ENCODE measurements at regions not wholly inside any gene's neighbourhood (a gene's known extent, or its start where the extent isn't known, plus 50 kb on each side); places are given as distances from the start of the nearest gene placed in this dataset.

GRCh38 chr13:60869941-60870613, 473.1 kb downstream of the TDRD3 start:
- peaks cover 20% of the 10 kb centered on the region for H3K9me3 Mint-ChIP-seq

GRCh38 chr13:60869225-60869624, 472.2 kb downstream of the TDRD3 start:
- peaks cover 26% of the 10 kb centered on the region for H3K9me3 Mint-ChIP-seq
- no peaks in the 10 kb centered on the region for H3K36me3 Mint-ChIP-seq (ENCODE audit: low read depth)
- CTCF ChIA-PET: no interaction called here
- no peak overlapping the region for H3K27ac Mint-ChIP-seq
- POLR2A ChIA-PET: no interaction called here
- ATAC-seq: no peak
- TF ChIP-seq, protein P1, sequence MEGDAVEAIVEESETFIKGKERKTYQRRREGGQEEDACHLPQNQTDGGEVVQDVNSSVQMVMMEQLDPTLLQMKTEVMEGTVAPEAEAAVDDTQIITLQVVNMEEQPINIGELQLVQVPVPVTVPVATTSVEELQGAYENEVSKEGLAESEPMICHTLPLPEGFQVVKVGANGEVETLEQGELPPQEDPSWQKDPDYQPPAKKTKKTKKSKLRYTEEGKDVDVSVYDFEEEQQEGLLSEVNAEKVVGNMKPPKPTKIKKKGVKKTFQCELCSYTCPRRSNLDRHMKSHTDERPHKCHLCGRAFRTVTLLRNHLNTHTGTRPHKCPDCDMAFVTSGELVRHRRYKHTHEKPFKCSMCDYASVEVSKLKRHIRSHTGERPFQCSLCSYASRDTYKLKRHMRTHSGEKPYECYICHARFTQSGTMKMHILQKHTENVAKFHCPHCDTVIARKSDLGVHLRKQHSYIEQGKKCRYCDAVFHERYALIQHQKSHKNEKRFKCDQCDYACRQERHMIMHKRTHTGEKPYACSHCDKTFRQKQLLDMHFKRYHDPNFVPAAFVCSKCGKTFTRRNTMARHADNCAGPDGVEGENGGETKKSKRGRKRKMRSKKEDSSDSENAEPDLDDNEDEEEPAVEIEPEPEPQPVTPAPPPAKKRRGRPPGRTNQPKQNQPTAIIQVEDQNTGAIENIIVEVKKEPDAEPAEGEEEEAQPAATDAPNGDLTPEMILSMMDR (IDR thresholded peaks at IDR 0.05): no peak
- no peak overlapping the region for H3K4me3 Mint-ChIP-seq
- no peaks in the 10 kb centered on the region for H3K27me3 Mint-ChIP-seq
- no peak for DNase-seq
- intact Hi-C loops (cut with micrococcal nuclease): no loop called here
- no peaks in the 10 kb centered on the region for H3K4me1 Mint-ChIP-seq (ENCODE audit: low read depth)

More at GRCh38 chr13:60869941-60870613, 473.1 kb downstream of the TDRD3 start:
- POLR2A ChIA-PET: no interaction called here
- intact Hi-C loops (cut with micrococcal nuclease): no loop called here
- ATAC-seq (no peak), DNase-seq (no peak)
- no peak overlapping the region for H3K4me3 Mint-ChIP-seq
- no peaks in the 10 kb centered on the region for H3K27me3 Mint-ChIP-seq
- TF ChIP-seq, protein P1 (IDR thresholded peaks at IDR 0.05): no peak
- H3K27ac Mint-ChIP-seq: no peak overlapping the region
- CTCF ChIA-PET: no interaction called here
- no peaks in the 10 kb centered on the region for H3K36me3 Mint-ChIP-seq (ENCODE audit: low read depth)
- no peaks in the 10 kb centered on the region for H3K4me1 Mint-ChIP-seq (ENCODE audit: low read depth)

- H3K27ac Mint-ChIP-seq: no peak overlapping the region
- intact Hi-C loops (cut with micrococcal nuclease): no loop called here
- no peaks in the 10 kb centered on the region for H3K36me3 Mint-ChIP-seq (ENCODE audit: low read depth)
- H3K27me3 Mint-ChIP-seq: no peaks in the 10 kb centered on the region
- TF ChIP-seq, protein P1 (IDR thresholded peaks at IDR 0.05): no peak
- ChIA-PET CTCF (no interaction called here), POLR2A (no interaction called here)
- DNase-seq (no peak), ATAC-seq (no peak)
- H3K4me1 Mint-ChIP-seq (ENCODE audit: low read depth): no peaks in the 10 kb centered on the region
- H3K9me3 Mint-ChIP-seq: peaks cover 18% of the 10 kb centered on the region
- H3K4me3 Mint-ChIP-seq: no peak overlapping the region
These were observed 465.0 kb downstream of the TDRD3 start for GRCh38 chr13:60862036-60862435.

- H3K36me3 Mint-ChIP-seq (ENCODE audit: low read depth): no peaks in the 10 kb centered on the region
- TF ChIP-seq, protein P1 (IDR thresholded peaks at IDR 0.05): no peak
- ATAC-seq (no peak), DNase-seq (no peak)
- no peak overlapping the region for H3K4me3 Mint-ChIP-seq
- intact Hi-C loops (cut with micrococcal nuclease): no loop called here
- H3K9me3 Mint-ChIP-seq: peaks cover 7% of the 10 kb centered on the region
- ChIA-PET POLR2A (no interaction called here), CTCF (no interaction called here)
- H3K27me3 Mint-ChIP-seq: no peaks in the 10 kb centered on the region
- H3K27ac Mint-ChIP-seq: no peak overlapping the region
- H3K4me1 Mint-ChIP-seq (ENCODE audit: low read depth): no peaks in the 10 kb centered on the region
These were observed 460.7 kb downstream of the TDRD3 start for GRCh38 chr13:60857698-60858097.

- TF ChIP-seq, protein P1 (IDR thresholded peaks at IDR 0.05): no peak
- Mint-ChIP-seq H3K4me3 (no peak overlapping the region), H3K4me1 (ENCODE audit: low read depth) (no peaks in the 10 kb centered on the region), H3K36me3 (ENCODE audit: low read depth) (no peaks in the 10 kb centered on the region), H3K9me3 (peaks cover 9% of the 10 kb centered on the region), H3K27ac (no peak overlapping the region), H3K27me3 (no peaks in the 10 kb centered on the region)
- ChIA-PET POLR2A (no interaction called here), CTCF (no interaction called here)
- intact Hi-C loops (cut with micrococcal nuclease): no loop called here
- no peak for DNase-seq
- no peak for ATAC-seq
These were observed 455.9 kb downstream of the TDRD3 start for GRCh38 chr13:60852886-60853285.
